B cell (primary cell): ENCODE measurements at regions not wholly inside any gene's neighbourhood (a gene's known extent, or its start where the extent isn't known, plus 50 kb on each side); places are given as distances from the start of the nearest gene placed in this dataset.

Experiments used
- ATAC-seq: fragments of 200-7000 bp; cut with Tn5 transposase; one replicate; pipeline ENCODE4 v1.10.0; 2021; ENCODE audit warnings: low read depth, mild to moderate bottlenecking, moderate number of reproducible peaks, moderate library complexity
- CTCF ChIA-PET: fragments of 350-600 bp; sonication (Branson Sonifier 250); formaldehyde crosslinking; loops from one replicate; lab custom pipeline; 2021; ENCODE audit warnings: antibody characterized with exemption, inconsistent platforms; lab: Charles Lee
- POLR2A ChIA-PET: fragments of 350-600 bp; sonication (Branson Sonifier 250); formaldehyde crosslinking; loops from one replicate; lab custom pipeline; 2021; ENCODE audit warnings: antibody characterized with exemption; lab: Charles Lee
- DNase-seq: peaks from one replicate; pipeline ENCODE4 v3.0.0; 2013
- H2AFZ ChIP-seq: 2 replicates; pipeline ENCODE4 v1.6.1; 2012; ENCODE audit warnings: mild to moderate bottlenecking, low read depth, low read length; ENCODE audit not compliant: insufficient read depth, poor library complexity, severe bottlenecking
- H3K27ac ChIP-seq, 2 donors: 1 replicate in 1 of 2; 2 replicates in 1 of 2; pipeline ENCODE4 v1.5.1; 2012 to 2013; ENCODE audit warnings: low read length in 2 of 2, mild to moderate bottlenecking in 2 of 2, moderate library complexity in 1 of 2
- H3K27me3 ChIP-seq, 4 experiments: fragments of 200-600 bp in 1 of 4; sonication (generic) in 1 of 4; replicated peaks in 1 of 4; 1 replicate in 2 of 4; 2 replicates in 2 of 4; pipeline versions ENCODE4 v1.6.1 to v1.7.0; 2013 to 2016; ENCODE audit warnings: low read length in 3 of 4, mild to moderate bottlenecking in 2 of 4, mixed read lengths in 1 of 4, moderate library complexity in 1 of 4; ENCODE audit not compliant: insufficient read depth in 4 of 4, control insufficient read depth in 3 of 4; ENCODE audit errors: control extremely low read depth in 1 of 4
- H3K36me3 ChIP-seq, 2 experiments: replicated peaks in 1 of 2; 1 replicate in 1 of 2; 2 replicates in 1 of 2; pipeline versions ENCODE4 v1.6.1 to v1.7.1; 2013; ENCODE audit warnings: low read length in 1 of 2; ENCODE audit not compliant: insufficient read depth in 2 of 2, control insufficient read depth in 1 of 2; ENCODE audit errors: control extremely low read depth in 1 of 2, extremely low read depth in 1 of 2
- H3K4me1 ChIP-seq, 2 donors: fragments of 200-600 bp in 1 of 2; sonication (generic) in 1 of 2; 1 replicate in 1 of 2; 2 replicates in 1 of 2; pipeline versions ENCODE4 v1.5.1 to v1.6.1; 2013 to 2017; ENCODE audit warnings: low read length in 2 of 2; ENCODE audit not compliant: control insufficient read depth in 2 of 2, insufficient read depth in 2 of 2
- H3K4me2 ChIP-seq: replicated peaks from 2 replicates; pipeline ENCODE3; 2012; ENCODE audit warnings: mild to moderate bottlenecking, low read depth, low read length; ENCODE audit not compliant: poor library complexity, severe bottlenecking
- H3K4me3 ChIP-seq, 5 experiments: fragments of 200-600 bp in 1 of 5; sonication (generic) in 1 of 5; 1 replicate in 3 of 5; 2 replicates in 2 of 5; pipeline versions ENCODE4 v1.5.1 to v1.7.0; 2011 to 2016; ENCODE audit warnings: low read length in 4 of 5, mild to moderate bottlenecking in 4 of 5, low read depth in 2 of 5, control low read depth in 1 of 5, moderate library complexity in 1 of 5; ENCODE audit not compliant: insufficient read depth in 1 of 5; ENCODE audit errors: control extremely low read depth in 1 of 5, extremely low read depth in 1 of 5
- H3K79me2 ChIP-seq: fragments of 200-600 bp; sonication (generic); one replicate; pipeline ENCODE4 v1.6.0; 2016; ENCODE audit warnings: low read length; ENCODE audit not compliant: control insufficient read depth, insufficient read depth
- H3K9ac ChIP-seq: fragments of 200-600 bp; sonication (generic); 2 replicates; pipeline ENCODE4 v1.6.1; 2017; ENCODE audit warnings: mild to moderate bottlenecking, low read length, moderate library complexity
- H3K9me3 ChIP-seq, 3 donors: one replicate each; pipeline versions ENCODE4 v1.6.1 to v1.7.1; 2013; ENCODE audit warnings: low read length in 2 of 3; ENCODE audit not compliant: control insufficient read depth in 2 of 3, insufficient read depth in 1 of 3; ENCODE audit errors: control extremely low read depth in 1 of 3
- H4K20me1 ChIP-seq: 2 replicates; pipeline ENCODE4 v1.6.0; 2012; ENCODE audit warnings: mild to moderate bottlenecking, low read length; ENCODE audit not compliant: insufficient read depth, control insufficient read depth, poor library complexity, severe bottlenecking
- H3K27ac Mint-ChIP-seq: one replicate; pipeline ENCODE4 v1.8.0; 2021; ENCODE audit warnings: mixed read lengths
- H3K27me3 Mint-ChIP-seq: one replicate; pipeline ENCODE4 v1.8.0; 2021; ENCODE audit warnings: mixed read lengths
- H3K4me1 Mint-ChIP-seq: one replicate; pipeline ENCODE4 v1.8.0; 2021; ENCODE audit warnings: mixed read lengths
- H3K4me3 Mint-ChIP-seq: one replicate; pipeline ENCODE4 v1.8.0; 2021; ENCODE audit warnings: mixed read lengths
- H3K9me3 Mint-ChIP-seq: one replicate; pipeline ENCODE4 v1.8.0; 2022; ENCODE audit warnings: mixed read lengths; ENCODE audit not compliant: insufficient read depth
- CTCF ChIP-seq: fragments of 200-600 bp; IDR thresholded peaks from one replicate; pipeline ENCODE4 v1.8.0; 2022; ENCODE audit warnings: antibody characterized with exemption, mild to moderate bottlenecking
- EZH2 ChIP-seq: IDR thresholded peaks from 2 replicates; pipeline ENCODE4 v1.6.1; 2012; ENCODE audit warnings: borderline replicate concordance, low read depth, mild to moderate bottlenecking, moderate library complexity, low read length; ENCODE audit not compliant: insufficient read depth, poor library complexity, severe bottlenecking
- WGBS: methylation state at CpG from one replicate; pipeline ENCODE4 v1.1.5; 2013; ENCODE audit warnings: missing lambda C conversion rate; ENCODE audit not compliant: insufficient coverage; 5-methylcytosine and 5-hydroxymethylcytosine counted together
- intact Hi-C: fragments of 100-400 bp; cut with micrococcal nuclease; formaldehyde crosslinking; loops from one replicate; pipeline ENCODE4 v1.10.0; 2022

- Histone ChIP-seq H4K20me1 (no peaks in the 10 kb centered on the region), H3K4me3 (no peak overlapping the region), H3K9ac (no peak overlapping the region), H3K79me2 (no peaks in the 10 kb centered on the region), H3K36me3 (no peaks in the 10 kb centered on the region), H3K9me3 (no peaks in the 10 kb centered on the region), H3K27ac (no peak overlapping the region), H3K4me2 (no peak overlapping the region), H3K27me3 (no peaks in the 10 kb centered on the region), H2AFZ (no peak overlapping the region), H3K4me1 (peaks cover 19% of the 10 kb centered on the region in 2 donors)
- Mint-ChIP-seq H3K4me1 (peaks cover 31% of the 10 kb centered on the region), H3K27me3 (no peaks in the 10 kb centered on the region), H3K4me3 (no peak overlapping the region), H3K9me3 (peaks cover 2% of the 10 kb centered on the region), H3K27ac (no peak overlapping the region)
- intact Hi-C loops: no loop called here
- CTCF ChIA-PET: interaction anchor here (1.4 kb wide), 1 partner anchor 32 kb away, joined by 3 read pairs; no protein-coding TSS in a partner anchor
- POLR2A ChIA-PET: no interaction called here
- WGBS: 100% methylated on average over 6 of the region's 9 CpGs
- no peak for TF ChIP-seq EZH2
- no peak for TF ChIP-seq CTCF
- DNase-seq (no peak), ATAC-seq (no peak)
Observed at GRCh38 chr2:30367232-30368070, 79.6 kb upstream of the LCLAT1 start.

- H3K9ac ChIP-seq: no peak overlapping the region
- H3K4me3 Mint-ChIP-seq: no peak overlapping the region
- intact Hi-C loops: no loop called here
- no peaks in the 10 kb centered on the region for H3K36me3 ChIP-seq
- H3K9me3 ChIP-seq: no peaks in the 10 kb centered on the region
- H3K27ac ChIP-seq: no peak overlapping the region
- H3K27me3 Mint-ChIP-seq: no peaks in the 10 kb centered on the region
- ATAC-seq (no peak), DNase-seq (no peak)
- TF ChIP-seq CTCF: no peak
- no peak for TF ChIP-seq EZH2
- no peaks in the 10 kb centered on the region for H4K20me1 ChIP-seq
- H3K27me3 ChIP-seq: no peaks in the 10 kb centered on the region
- H3K9me3 Mint-ChIP-seq: peaks cover 2% of the 10 kb centered on the region
- H3K4me1 Mint-ChIP-seq: peaks cover 30% of the 10 kb centered on the region
- H3K4me1 ChIP-seq: peaks cover 17 to 19% of the 10 kb centered on the region in 2 donors
- ChIA-PET POLR2A (interaction anchor here (0.7 kb wide), 1 partner anchor 65 kb away, joined by 3 read pairs; no protein-coding TSS in a partner anchor), CTCF (interaction anchor here (1.4 kb wide), 1 partner anchor 33 kb away, joined by 3 read pairs; no protein-coding TSS in a partner anchor)
- H3K79me2 ChIP-seq: no peaks in the 10 kb centered on the region
- no peak overlapping the region for H3K4me3 ChIP-seq
- H3K4me2 ChIP-seq: no peak overlapping the region
- 98% methylated on average over 5 of the region's 5 CpGs for WGBS
- no peak overlapping the region for H2AFZ ChIP-seq
- no peak overlapping the region for H3K27ac Mint-ChIP-seq
Observed at GRCh38 chr2:30368258-30368657, 78.8 kb upstream of the LCLAT1 start.
